ENCODE measurements at regions not wholly inside any gene's neighbourhood (a gene's known extent, or its start where the extent isn't known, plus 50 kb on each side); places are given as distances from the start of the nearest gene placed in this dataset.

DNA sequence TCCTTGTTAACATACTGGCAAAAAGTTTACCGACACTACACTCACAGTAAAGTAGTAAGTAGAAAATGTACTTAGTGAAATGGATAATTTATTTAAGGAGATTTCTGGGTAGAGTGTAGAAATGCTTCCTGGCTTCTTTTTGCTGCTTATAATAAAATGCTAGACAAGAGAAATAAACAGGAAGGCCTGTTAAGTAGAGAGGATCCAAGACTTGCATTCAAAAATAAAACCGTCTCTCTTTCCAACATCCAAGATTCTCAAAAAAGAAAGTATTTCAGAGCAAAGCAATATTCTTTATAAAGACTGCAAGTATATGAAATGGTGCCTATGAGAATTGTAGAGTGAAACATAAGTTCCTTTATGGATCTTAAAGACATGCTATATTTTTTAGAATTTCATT lies 77.0 kb upstream of the CNTN6 start:
- TF ChIP-seq USF1 (IDR thresholded peaks at IDR 0.05; ENCODE audit: borderline replicate concordance, low read depth) (no peak), YY1 (IDR thresholded peaks at IDR 0.05; ENCODE audit: low read depth) (no peak), FOXJ3 (CRISPR knock-in tag; IDR thresholded peaks at IDR 0.05) (no peak), USF2 (IDR thresholded peaks at IDR 0.05; ENCODE audit: borderline replicate concordance, low read depth, low read length) (no peak), PBX3 (IDR thresholded peaks at IDR 0.05) (no peak), SMC3 (IDR thresholded peaks at IDR 0.05; ENCODE audit: low read depth, low read length) (no peak), EP300 (IDR thresholded peaks at IDR 0.05; ENCODE audit: borderline replicate concordance in 1 of 2, low read depth in 1 of 2, low read length in 1 of 2) (no peak), SIN3A (IDR thresholded peaks at IDR 0.05; ENCODE audit: borderline replicate concordance, low read depth, low read length) (no peak), POLR2AphosphoS5 (IDR thresholded peaks at IDR 0.05; ENCODE audit: low read depth, low read length) (no peak), RAD21 (IDR thresholded peaks at IDR 0.05; ENCODE audit: low read length) (no peak), CHD2 (IDR thresholded peaks at IDR 0.05; ENCODE audit: low read length, partially characterized antibody) (no peak)
- TF ChIP-seq, protein P1, sequence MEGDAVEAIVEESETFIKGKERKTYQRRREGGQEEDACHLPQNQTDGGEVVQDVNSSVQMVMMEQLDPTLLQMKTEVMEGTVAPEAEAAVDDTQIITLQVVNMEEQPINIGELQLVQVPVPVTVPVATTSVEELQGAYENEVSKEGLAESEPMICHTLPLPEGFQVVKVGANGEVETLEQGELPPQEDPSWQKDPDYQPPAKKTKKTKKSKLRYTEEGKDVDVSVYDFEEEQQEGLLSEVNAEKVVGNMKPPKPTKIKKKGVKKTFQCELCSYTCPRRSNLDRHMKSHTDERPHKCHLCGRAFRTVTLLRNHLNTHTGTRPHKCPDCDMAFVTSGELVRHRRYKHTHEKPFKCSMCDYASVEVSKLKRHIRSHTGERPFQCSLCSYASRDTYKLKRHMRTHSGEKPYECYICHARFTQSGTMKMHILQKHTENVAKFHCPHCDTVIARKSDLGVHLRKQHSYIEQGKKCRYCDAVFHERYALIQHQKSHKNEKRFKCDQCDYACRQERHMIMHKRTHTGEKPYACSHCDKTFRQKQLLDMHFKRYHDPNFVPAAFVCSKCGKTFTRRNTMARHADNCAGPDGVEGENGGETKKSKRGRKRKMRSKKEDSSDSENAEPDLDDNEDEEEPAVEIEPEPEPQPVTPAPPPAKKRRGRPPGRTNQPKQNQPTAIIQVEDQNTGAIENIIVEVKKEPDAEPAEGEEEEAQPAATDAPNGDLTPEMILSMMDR (IDR thresholded peaks at IDR 0.05), result no peak
